ENCODE measurements at regions not wholly inside any gene's neighbourhood (a gene's known extent, or its start where the extent isn't known, plus 50 kb on each side); places are given as distances from the start of the nearest gene placed in this dataset.

- dilution Hi-C loops (cut with MboI; ENCODE audit: extremely low pct_ligation_motif_present, low sequenced_read_pairs) (no loop called here), intact Hi-C loops (cut with micrococcal nuclease) (no loop called here)
- Histone ChIP-seq H3K4me1 (ENCODE audit: control insufficient read depth, extremely low read depth, insufficient read depth, low read length) (no peaks in the 10 kb centered on the region), H3K9me1 (replicated peaks; ENCODE audit: control insufficient read depth, extremely low read depth, insufficient read depth, low read length) (no peaks in the 10 kb centered on the region), H3K9me3 (replicated peaks; ENCODE audit: control insufficient read depth, insufficient read depth, low read length) (peaks cover 2% of the 10 kb centered on the region), H2AFZ (ENCODE audit: low read depth, low read length) (no peak overlapping the region), H3K27ac (ENCODE audit: insufficient read depth, low read depth, low read length) (no peak overlapping the region), H3K9ac (replicated peaks; ENCODE audit: extremely low read depth, insufficient read depth, low read length) (no peak overlapping the region), H4K20me1 (replicated peaks; ENCODE audit: control insufficient read depth, extremely low read depth, insufficient read depth, low read length) (no peaks in the 10 kb centered on the region), H3K4me3 (replicated peaks in 1 of 3; ENCODE audit: insufficient read depth in 1 of 3, low read depth in 1 of 3, low read length in 3 of 3) (no peak overlapping the region), H3K4me2 (ENCODE audit: insufficient read depth, low read length) (no peak overlapping the region), H3K27me3 (ENCODE audit: control insufficient read depth in 2 of 2, insufficient read depth in 2 of 2, low read length in 2 of 2) (no peaks in the 10 kb centered on the region), H3K79me2 (ENCODE audit: control insufficient read depth, insufficient read depth, low read length) (no peaks in the 10 kb centered on the region), H3K36me3 (ENCODE audit: control insufficient read depth in 2 of 2, extremely low read depth in 1 of 2, insufficient read depth in 2 of 2, low read length in 2 of 2) (no peaks in the 10 kb centered on the region)
- no peak for TF ChIP-seq JUN (IDR thresholded peaks at IDR 0.05; ENCODE audit: borderline replicate concordance, insufficient read depth, insufficient read length, low read depth)
- no peak for TF ChIP-seq GATA2 (IDR thresholded peaks at IDR 0.05; ENCODE audit: insufficient read depth, insufficient read length, low read depth, low read length)
- TF ChIP-seq MYC (IDR thresholded peaks at IDR 0.05; ENCODE audit: low read depth, low read length) = no peak
- TF ChIP-seq EZH2 (IDR thresholded peaks at IDR 0.05; ENCODE audit: borderline replicate concordance, low read depth, low read length, severe bottlenecking) = no peak
- TF ChIP-seq FOS (IDR thresholded peaks at IDR 0.05; ENCODE audit: borderline replicate concordance, insufficient read depth, low read length) = no peak
- TF ChIP-seq POLR2AphosphoS5 (IDR thresholded peaks at IDR 0.05; ENCODE audit: insufficient read depth, low read depth, low read length) = no peak
- TF ChIP-seq POLR2A (IDR thresholded peaks at IDR 0.05; ENCODE audit: low read depth, low read length) = no peak
- no peak for TF ChIP-seq MAX (IDR thresholded peaks at IDR 0.05; ENCODE audit: insufficient read depth, insufficient read length)
- TF ChIP-seq CTCF (IDR thresholded peaks at IDR 0.05; ENCODE audit: extremely low read depth in 1 of 2, insufficient read depth in 1 of 2, low read depth in 1 of 2, low read length in 2 of 2) = no peak
- no TSS peak for BruUV-seq (replicated peaks)
- DNase-seq (ENCODE audit: low read depth, low spot score) (no peak), FAIRE-seq (no peak)
- ChIA-PET POLR2A (no interaction called here), CTCF (no interaction called here)
Measured at GRCh38 chr17:72358465-72358864, 237.6 kb downstream of the SOX9 start.
